HCT116 (cell line): ENCODE measurements at regions not wholly inside any gene's neighbourhood (a gene's known extent, or its start where the extent isn't known, plus 50 kb on each side); places are given as distances from the start of the nearest gene placed in this dataset.

Experiments
- ATAC-seq: fragments of 200-7000 bp; cut with Tn5 transposase; 2 replicates; pipeline ENCODE4 v1.9.1; 2020; ENCODE audit warnings: mild to moderate bottlenecking, moderate library complexity
- BruUV-seq: library from RNA; stranded (reverse); fragments of 400-500 nt; replicated peaks from 2 replicates; lab custom pipeline; 2021; lab: Mats Ljungman, UMichigan
- CTCF ChIA-PET: fragments of 300-600 bp; sonication (Branson Sonifier 250); formaldehyde crosslinking; loops from one replicate; lab custom pipeline; 2021; ENCODE audit warnings: antibody characterized with exemption; lab: Charles Lee
- POLR2A ChIA-PET: fragments of 300-600, 350-600 bp; sonication (Branson Sonifier 250); formaldehyde crosslinking; loops from one replicate; lab custom pipeline; 2021; ENCODE audit warnings: antibody characterized with exemption; lab: Charles Lee
- RAD21 ChIA-PET, 2 experiments: fragments of 300-600 bp; sonication (Branson Sonifier 250); formaldehyde crosslinking; loops; one replicate each; lab custom pipeline; 2023; ENCODE audit warnings: low total read pairs in 2 of 2; ENCODE audit not compliant: uncharacterized antibody in 2 of 2, unreplicated experiment in 2 of 2, low non-redundant PET in 1 of 2; lab: Charles Lee
- DNase-seq: peaks from one replicate; pipeline ENCODE4 v3.0.0-alpha.2; 2010; ENCODE audit warnings: low read depth, low spot score
- H2AFZ ChIP-seq: fragments of 200-600 bp; shearing (Covaris generic), sonication (generic); 2 replicates; pipeline ENCODE4 v1.6.1; 2017; ENCODE audit warnings: low read depth, mixed run types, mixed read lengths, antibody characterized with exemption, low read length; ENCODE audit not compliant: poor library complexity, severe bottlenecking
- H3K27ac ChIP-seq: 2 replicates; pipeline ENCODE4 v1.5.1; 2012; ENCODE audit warnings: low read depth, low read length
- H3K27me3 ChIP-seq: fragments of 200-600 bp; sonication (generic); 2 replicates; pipeline ENCODE4 v1.6.1; 2016; ENCODE audit warnings: mixed run types, low read length, mixed read lengths; ENCODE audit not compliant: insufficient read depth
- H3K36me3 ChIP-seq, 2 experiments: fragments of 200-500 bp in 1 of 2; fragments of 200-600 bp in 1 of 2; sonication (Bioruptor generic) in 1 of 2; sonication (generic) in 1 of 2; 2 replicates each; pipeline versions ENCODE4 v1.5.1 to v1.6.1; 2014 to 2016; ENCODE audit warnings: low read length in 2 of 2, inconsistent platforms in 1 of 2, mixed read lengths in 1 of 2, mixed run types in 1 of 2; ENCODE audit not compliant: insufficient read depth in 2 of 2, control insufficient read depth in 1 of 2
- H3K4me1 ChIP-seq, 2 experiments: fragments of 200-600 bp in 1 of 2; sonication (generic) in 1 of 2; 2 replicates each; pipeline versions ENCODE4 v1.5.1 to v1.6.1; 2012 to 2017; ENCODE audit warnings: low read length in 2 of 2, inconsistent platforms in 1 of 2, mild to moderate bottlenecking in 1 of 2, mixed read lengths in 1 of 2, mixed run types in 1 of 2, moderate library complexity in 1 of 2; ENCODE audit not compliant: insufficient read depth in 2 of 2, control insufficient read depth in 1 of 2
- H3K4me2 ChIP-seq: fragments of 200-600 bp; sonication (generic); 2 replicates; pipeline ENCODE4 v1.6.1; 2017; ENCODE audit warnings: mixed run types, low read length, mixed read lengths
- H3K4me3 ChIP-seq, 2 experiments: fragments of 200-600 bp in 1 of 2; sonication (generic) in 1 of 2; replicated peaks in 1 of 2; 2 replicates each; pipeline ENCODE4 v1.5.1; 2011 to 2016; ENCODE audit warnings: low read length in 2 of 2, control low read depth in 1 of 2, low read depth in 1 of 2, mild to moderate bottlenecking in 1 of 2, mixed read lengths in 1 of 2, mixed run types in 1 of 2
- H3K79me2 ChIP-seq: fragments of 200-600 bp; sonication (generic); 2 replicates; pipeline ENCODE4 v1.6.1; 2017; ENCODE audit warnings: mild to moderate bottlenecking, mixed run types, low read length, moderate library complexity, mixed read lengths; ENCODE audit not compliant: insufficient read depth
- H3K9ac ChIP-seq: fragments of 200-600 bp; sonication (generic); 2 replicates; pipeline ENCODE4 v1.6.1; 2016; ENCODE audit warnings: low read length, mixed read lengths
- H3K9me2 ChIP-seq: fragments of 200-600 bp; sonication (generic), shearing (Covaris generic); 2 replicates; pipeline ENCODE4 v1.6.1; 2017; ENCODE audit warnings: mixed run types, mild to moderate bottlenecking, moderate library complexity; ENCODE audit not compliant: insufficient read depth
- H3K9me3 ChIP-seq, 2 experiments: fragments of 200-500 bp in 1 of 2; fragments of 200-600 bp in 1 of 2; sonication (Bioruptor generic) in 1 of 2; sonication (generic) in 1 of 2; 2 replicates each; pipeline ENCODE4 v1.6.1; 2014 to 2017; ENCODE audit warnings: low read length in 2 of 2, mixed read lengths in 2 of 2, inconsistent platforms in 1 of 2, low read depth in 1 of 2, mild to moderate bottlenecking in 1 of 2, mixed run types in 1 of 2, moderate library complexity in 1 of 2; ENCODE audit not compliant: control insufficient read depth in 1 of 2, insufficient read depth in 1 of 2
- H4K20me1 ChIP-seq: fragments of 200-600 bp; sonication (generic), shearing (Covaris generic); 2 replicates; pipeline ENCODE4 v1.6.1; 2017; ENCODE audit warnings: mixed run types, mild to moderate bottlenecking, moderate library complexity; ENCODE audit not compliant: insufficient read depth
- CBX3 ChIP-seq: IDR thresholded peaks from 2 replicates; pipeline ENCODE4 v1.6.1; 2012; ENCODE audit warnings: low read depth
- CEBPB ChIP-seq: IDR thresholded peaks from 2 replicates; pipeline ENCODE4 v1.6.1; 2012; ENCODE audit warnings: low read depth
- CTCF ChIP-seq, 3 experiments: fragments of 200-600 bp in 1 of 3; sonication (generic) in 1 of 3; IDR thresholded peaks in 2 of 3; conservative IDR thresholded peaks in 1 of 3; 2 replicates each; pipeline ENCODE4 v1.5.1; 2012 to 2017; ENCODE audit warnings: low read depth in 2 of 3, low read length in 2 of 3, antibody characterized with exemption in 1 of 3, borderline replicate concordance in 1 of 3, control low read depth in 1 of 3, mild to moderate bottlenecking in 1 of 3, mixed read lengths in 1 of 3, mixed run types in 1 of 3, moderate library complexity in 1 of 3; ENCODE audit not compliant: insufficient read depth in 1 of 3
- EGR1 ChIP-seq: IDR thresholded peaks from 2 replicates; pipeline ENCODE4 v1.6.1; 2012; ENCODE audit warnings: low read depth
- ELF1 ChIP-seq: IDR thresholded peaks from 2 replicates; pipeline ENCODE4 v1.6.1; 2012; ENCODE audit warnings: low read depth, borderline replicate concordance
- EZH2 ChIP-seq: fragments of 200-600 bp; sonication (generic); IDR thresholded peaks from 2 replicates; pipeline ENCODE4 v1.6.1; 2017; ENCODE audit warnings: antibody characterized with exemption, mixed run types
- EZH2phosphoT487 ChIP-seq: fragments of 200-600 bp; IDR thresholded peaks from 2 replicates; pipeline ENCODE4 v1.6.1; 2018; ENCODE audit warnings: antibody characterized with exemption, borderline replicate concordance
- FOSL1 ChIP-seq: IDR thresholded peaks from 2 replicates; pipeline ENCODE4 v1.6.1; 2012; ENCODE audit warnings: low read depth
- JUND ChIP-seq: IDR thresholded peaks from 2 replicates; pipeline ENCODE4 v1.6.1; 2012
- MAX ChIP-seq: IDR thresholded peaks from 2 replicates; pipeline ENCODE4 v1.6.1; 2012
- POLR2AphosphoS5 ChIP-seq: IDR thresholded peaks from 2 replicates; pipeline ENCODE4 v1.6.1; 2011; ENCODE audit warnings: mild to moderate bottlenecking, low read depth, low read length, moderate library complexity
- RAD21 ChIP-seq: IDR thresholded peaks from 2 replicates; pipeline ENCODE4 v1.6.1; 2012; ENCODE audit warnings: low read depth, mild to moderate bottlenecking
- SIN3A ChIP-seq: IDR thresholded peaks from 2 replicates; pipeline ENCODE4 v1.6.1; 2012; ENCODE audit warnings: low read depth
- SP1 ChIP-seq: IDR thresholded peaks from 2 replicates; pipeline ENCODE4 v1.6.1; 2012; ENCODE audit warnings: low read depth
- SRF ChIP-seq: IDR thresholded peaks from 2 replicates; pipeline ENCODE4 v1.6.1; 2012; ENCODE audit warnings: low read depth
- TCF7L2 ChIP-seq: IDR thresholded peaks from 2 replicates; pipeline ENCODE4 v1.7.0; 2011; ENCODE audit warnings: borderline replicate concordance, inconsistent platforms; ENCODE audit not compliant: insufficient read depth, insufficient read length; ENCODE audit errors: extremely low read depth
- YY1 ChIP-seq: IDR thresholded peaks from 2 replicates; pipeline ENCODE4 v1.6.1; 2011; ENCODE audit warnings: low read length, low read depth, moderate library complexity, mild to moderate bottlenecking; ENCODE audit not compliant: insufficient replicate concordance; ENCODE audit errors: extremely low read depth
- ZFX ChIP-seq: fragments of 450-650 bp; IDR thresholded peaks from 2 replicates; pipeline ENCODE4 v1.6.1; 2017
- intact Hi-C: fragments of 100-400 bp; cut with micrococcal nuclease; formaldehyde crosslinking; loops from 2 replicates; pipeline ENCODE4 v1.10.0; 2022
- TF ChIP-seq, protein P1 (sequence below): IDR thresholded peaks from 2 replicates; pipeline ENCODE4 v1.6.1; 2012; ENCODE audit warnings: low read depth

GRCh38 chr3:5811016-5811415 lies 623.5 kb downstream of the EDEM1 start:
- TF ChIP-seq EGR1 (no peak), EZH2phosphoT487 (no peak), CTCF (IDR thresholded peaks at IDR 0.05 in 2 of 3, conservative IDR thresholded peaks at IDR 0.05 in 1 of 3; ENCODE audit: borderline replicate concordance in 1 of 3, insufficient read depth in 1 of 3, low read depth in 2 of 3, low read length in 2 of 3) (no peak), POLR2AphosphoS5 (no peak), SRF (no peak), CBX3 (no peak), CEBPB (no peak), RAD21 (no peak), ELF1 (no peak), SP1 (no peak), FOSL1 (no peak), MAX (no peak), YY1 (no peak), TCF7L2 (no peak), SIN3A (no peak), EZH2 (no peak), ZFX (no peak), JUND (no peak)
- TF ChIP-seq, protein P1, sequence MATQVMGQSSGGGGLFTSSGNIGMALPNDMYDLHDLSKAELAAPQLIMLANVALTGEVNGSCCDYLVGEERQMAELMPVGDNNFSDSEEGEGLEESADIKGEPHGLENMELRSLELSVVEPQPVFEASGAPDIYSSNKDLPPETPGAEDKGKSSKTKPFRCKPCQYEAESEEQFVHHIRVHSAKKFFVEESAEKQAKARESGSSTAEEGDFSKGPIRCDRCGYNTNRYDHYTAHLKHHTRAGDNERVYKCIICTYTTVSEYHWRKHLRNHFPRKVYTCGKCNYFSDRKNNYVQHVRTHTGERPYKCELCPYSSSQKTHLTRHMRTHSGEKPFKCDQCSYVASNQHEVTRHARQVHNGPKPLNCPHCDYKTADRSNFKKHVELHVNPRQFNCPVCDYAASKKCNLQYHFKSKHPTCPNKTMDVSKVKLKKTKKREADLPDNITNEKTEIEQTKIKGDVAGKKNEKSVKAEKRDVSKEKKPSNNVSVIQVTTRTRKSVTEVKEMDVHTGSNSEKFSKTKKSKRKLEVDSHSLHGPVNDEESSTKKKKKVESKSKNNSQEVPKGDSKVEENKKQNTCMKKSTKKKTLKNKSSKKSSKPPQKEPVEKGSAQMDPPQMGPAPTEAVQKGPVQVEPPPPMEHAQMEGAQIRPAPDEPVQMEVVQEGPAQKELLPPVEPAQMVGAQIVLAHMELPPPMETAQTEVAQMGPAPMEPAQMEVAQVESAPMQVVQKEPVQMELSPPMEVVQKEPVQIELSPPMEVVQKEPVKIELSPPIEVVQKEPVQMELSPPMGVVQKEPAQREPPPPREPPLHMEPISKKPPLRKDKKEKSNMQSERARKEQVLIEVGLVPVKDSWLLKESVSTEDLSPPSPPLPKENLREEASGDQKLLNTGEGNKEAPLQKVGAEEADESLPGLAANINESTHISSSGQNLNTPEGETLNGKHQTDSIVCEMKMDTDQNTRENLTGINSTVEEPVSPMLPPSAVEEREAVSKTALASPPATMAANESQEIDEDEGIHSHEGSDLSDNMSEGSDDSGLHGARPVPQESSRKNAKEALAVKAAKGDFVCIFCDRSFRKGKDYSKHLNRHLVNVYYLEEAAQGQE: no peak
- Histone ChIP-seq H3K27me3 (no peaks in the 10 kb centered on the region), H2AFZ (no peak overlapping the region), H3K79me2 (no peaks in the 10 kb centered on the region), H3K4me1 (no peaks in the 10 kb centered on the region), H3K4me3 (no peak overlapping the region), H3K36me3 (no peaks in the 10 kb centered on the region), H3K9me3 (no peaks in the 10 kb centered on the region), H3K27ac (no peak overlapping the region), H4K20me1 (no peaks in the 10 kb centered on the region), H3K9me2 (no peaks in the 10 kb centered on the region), H3K4me2 (no peak overlapping the region), H3K9ac (no peak overlapping the region)
- DNase-seq: no peak
- CTCF ChIA-PET: no interaction called here
- POLR2A ChIA-PET: no interaction called here
- RAD21 ChIA-PET: no interaction called here
- intact Hi-C loops: no loop called here
- BruUV-seq: no TSS peak
- ATAC-seq: no peak
